NOMO-1 treated with DMSO at 0.1 percent for 48 hours (cell line): ENCODE measurements at regions not wholly inside any gene's neighbourhood (a gene's known extent, or its start where the extent isn't known, plus 50 kb on each side); places are given as distances from the start of the nearest gene placed in this dataset.

ENCODE experiments used
- DNase-seq: peaks from one replicate; lab custom pipeline; 2025; ENCODE audit not compliant: unreplicated experiment; lab: John Stamatoyannopoulos, UW

DNA sequence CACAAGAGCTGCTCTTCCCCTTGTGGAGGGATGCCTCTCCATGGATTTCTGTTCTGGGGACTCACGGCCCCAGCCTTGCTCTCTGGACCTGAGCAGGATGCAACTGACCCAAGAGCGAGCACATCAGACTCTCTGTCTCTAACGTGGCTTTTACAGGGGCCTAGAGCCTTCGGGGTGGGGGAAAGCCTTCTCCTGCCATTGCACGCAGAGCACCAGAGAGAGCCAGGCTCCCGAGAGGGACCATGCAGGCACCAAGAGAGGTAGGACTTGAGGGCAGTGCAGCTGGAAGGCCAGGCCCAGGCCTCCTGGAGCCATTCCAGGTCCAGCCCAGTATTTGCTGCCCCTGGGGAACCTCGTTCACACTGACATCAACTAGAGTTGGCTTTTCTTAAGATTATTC lies 475.6 kb upstream of the MYT1L start:
- no peak for DNase-seq

DNA sequence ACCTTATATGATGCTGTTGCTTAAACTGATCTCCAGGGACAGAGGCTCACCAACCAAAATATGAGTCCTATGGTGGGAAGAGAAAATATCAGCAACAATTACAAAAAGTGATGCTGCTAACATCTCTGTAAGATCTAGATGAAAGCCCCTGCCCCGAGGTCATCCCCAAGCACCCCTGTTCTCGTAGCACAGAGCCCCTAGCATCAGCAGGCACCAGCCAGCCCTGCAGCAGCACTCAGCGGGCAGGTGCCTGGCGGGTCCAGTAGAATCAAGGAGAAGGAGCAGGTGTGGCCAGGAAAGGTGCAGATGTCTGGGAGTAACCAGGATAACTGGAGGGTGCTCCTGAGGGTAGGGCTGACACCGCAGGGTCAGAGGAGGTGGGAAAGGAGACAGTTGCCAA lies 474.2 kb upstream of the MYT1L start:
- no peak for DNase-seq

DNA sequence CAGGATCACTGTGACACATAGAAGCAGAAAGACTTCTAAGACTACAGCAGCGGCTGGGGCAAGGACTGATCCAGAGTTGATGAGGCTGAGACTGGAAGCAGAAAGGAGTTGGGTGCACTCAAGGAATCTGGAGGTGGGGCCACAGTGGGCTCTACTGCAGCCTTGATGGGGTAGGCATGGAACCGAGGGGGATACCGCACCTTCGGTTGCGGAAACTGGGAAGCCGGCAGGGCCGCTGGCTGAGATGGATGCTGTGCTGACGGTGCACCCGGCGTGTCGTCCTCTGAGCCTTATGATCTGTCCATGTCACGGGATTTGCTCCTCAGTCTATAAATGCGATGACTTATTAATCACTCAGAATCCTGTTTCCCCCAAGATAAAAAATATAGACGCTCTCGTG lies 473.5 kb upstream of the MYT1L start:
- DNase-seq = no peak

DNA sequence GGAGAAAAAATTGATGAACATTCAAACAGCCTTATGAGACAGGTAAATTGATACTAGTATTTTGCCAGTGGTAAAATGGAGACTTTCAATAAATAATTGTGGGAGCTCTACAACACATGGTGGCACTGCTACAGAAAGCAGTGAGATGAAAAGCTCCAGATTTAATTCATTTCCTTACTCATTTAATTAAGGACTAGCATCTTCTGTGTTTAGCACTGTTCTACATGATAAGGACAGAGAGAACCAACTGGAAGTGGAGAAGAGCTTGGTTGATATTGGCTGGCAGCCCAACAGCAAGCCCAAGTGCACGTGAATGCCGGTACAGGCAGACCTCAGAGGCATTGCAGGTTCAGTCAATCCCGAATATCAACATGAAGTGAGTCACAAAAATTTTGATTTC lies 470.4 kb upstream of the MYT1L start:
- no peak for DNase-seq

DNA sequence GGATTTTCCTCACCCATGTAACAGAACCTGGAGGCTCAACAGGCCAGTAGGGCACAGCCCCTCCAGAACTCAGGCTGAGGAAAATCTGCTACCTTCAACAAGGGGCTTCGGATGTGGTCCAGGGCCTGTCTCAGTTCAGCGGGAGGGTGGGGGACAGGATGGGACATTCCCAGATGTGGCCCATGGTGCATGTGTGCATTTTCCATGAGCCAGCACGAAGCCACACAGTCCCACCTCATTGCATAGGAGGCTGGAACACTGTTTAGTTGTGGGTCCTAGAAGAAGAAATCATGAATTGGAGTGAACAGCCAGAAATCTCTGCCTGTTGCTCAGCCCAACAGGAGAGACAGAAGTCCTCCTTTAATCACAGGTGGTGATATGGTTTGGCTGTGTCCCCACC lies 469.6 kb upstream of the MYT1L start:
- no peak for DNase-seq

DNA sequence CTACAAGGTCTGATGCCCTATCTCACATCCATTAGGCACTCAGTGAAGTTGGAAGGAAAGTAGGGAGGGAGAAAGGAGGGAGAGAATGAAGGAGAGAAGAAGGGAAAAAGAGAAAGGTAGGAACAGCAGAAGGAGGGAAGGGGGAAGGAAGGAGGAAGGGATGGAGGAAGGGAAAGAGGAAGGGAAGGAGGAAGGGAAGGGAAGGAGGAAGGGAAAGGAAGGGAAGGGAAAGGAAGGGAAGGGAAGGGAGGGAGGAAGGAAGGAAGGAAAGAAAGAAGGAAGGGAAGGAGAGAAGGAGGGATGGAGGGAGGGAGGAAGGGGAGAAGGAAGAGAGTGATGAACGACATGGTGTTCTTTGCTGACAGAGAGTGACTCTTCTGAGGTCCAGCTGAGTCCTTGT lies 468.9 kb upstream of the MYT1L start:
- DNase-seq = no peak

DNA sequence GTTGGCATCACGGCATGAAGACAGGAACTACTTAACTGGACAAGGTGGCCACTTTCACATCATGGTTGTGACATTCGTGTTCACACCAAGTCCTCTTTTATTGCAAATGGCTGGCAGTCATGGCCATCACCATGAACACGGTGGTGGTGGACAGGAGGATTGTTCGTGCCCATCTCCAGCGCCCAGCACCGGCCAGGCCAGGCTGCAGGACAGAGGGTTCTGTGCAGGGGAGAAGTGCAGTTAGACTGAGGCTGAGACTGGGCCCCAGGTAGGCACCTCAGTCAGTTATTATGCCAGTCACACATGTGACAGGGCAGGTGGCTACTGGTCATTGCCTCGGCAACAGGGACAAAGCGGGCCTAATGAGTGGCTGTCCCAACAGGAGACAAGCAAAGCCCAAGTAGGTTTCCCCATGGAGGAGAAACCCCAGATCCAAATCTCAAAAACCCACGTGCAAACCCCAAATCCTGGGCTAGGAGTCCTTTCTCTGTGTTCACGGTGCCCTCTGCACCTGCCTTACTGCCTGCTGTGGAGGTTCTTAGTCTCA lies 468.1 kb upstream of the MYT1L start:
- no peak for DNase-seq

DNA sequence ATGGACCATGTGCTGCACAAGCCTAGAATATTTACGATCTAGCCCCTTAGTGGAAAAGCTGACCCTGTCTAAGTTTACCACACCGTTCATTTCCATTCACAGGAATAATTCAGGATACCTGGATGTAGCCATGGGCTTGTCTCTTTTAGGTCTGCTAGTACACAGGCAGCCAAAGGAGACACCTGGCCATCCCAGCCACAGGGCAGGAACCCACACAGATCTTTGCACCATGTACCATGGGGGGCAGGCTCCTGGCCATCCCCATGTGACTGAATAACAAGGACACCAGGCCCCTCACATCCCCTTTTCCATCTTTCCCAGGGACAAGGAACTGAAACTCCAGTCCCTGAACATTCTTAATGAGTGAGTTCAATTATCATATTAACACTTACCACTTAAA lies 467.3 kb upstream of the MYT1L start:
- DNase-seq = no peak

DNA sequence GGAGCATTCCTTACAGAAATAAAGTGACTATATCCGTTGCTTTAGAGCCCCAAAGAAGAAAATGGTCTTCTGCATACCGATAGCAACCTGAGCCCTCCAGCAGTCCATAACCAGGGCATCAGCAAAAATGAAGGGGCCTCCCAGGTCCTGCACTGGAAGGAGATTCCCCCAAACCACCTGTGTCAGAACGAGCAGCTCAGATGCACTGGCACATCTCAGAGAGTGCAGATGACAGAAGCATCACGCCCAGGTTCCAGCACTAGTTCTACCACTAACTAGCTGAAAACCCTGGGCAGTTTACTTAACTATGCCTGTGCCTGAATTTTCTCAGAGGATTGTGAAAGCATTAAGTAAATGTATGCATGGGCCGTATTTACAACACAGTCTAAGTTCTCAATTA lies 466.7 kb upstream of the MYT1L start:
- DNase-seq = no peak

DNA sequence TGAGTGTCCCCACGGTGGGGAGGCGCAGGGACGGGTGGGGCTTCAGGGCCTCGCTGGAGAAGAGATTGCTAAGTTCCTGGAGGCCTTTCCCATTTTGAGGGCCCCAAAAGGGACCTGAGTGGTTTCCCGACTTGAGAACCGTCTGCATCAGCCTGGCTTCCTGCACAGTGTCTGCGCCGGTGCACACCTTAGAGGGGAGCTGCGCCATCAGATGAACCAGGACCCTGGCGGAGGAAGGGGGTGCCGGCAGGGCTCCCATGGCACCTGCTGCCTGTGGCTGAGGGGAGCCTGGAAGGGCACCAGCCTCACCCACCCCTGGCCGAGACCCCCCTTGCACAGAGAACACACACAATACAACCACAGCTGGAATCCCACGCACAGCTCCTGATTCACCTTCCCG lies 465.1 kb upstream of the MYT1L start:
- DNase-seq = no peak

DNA sequence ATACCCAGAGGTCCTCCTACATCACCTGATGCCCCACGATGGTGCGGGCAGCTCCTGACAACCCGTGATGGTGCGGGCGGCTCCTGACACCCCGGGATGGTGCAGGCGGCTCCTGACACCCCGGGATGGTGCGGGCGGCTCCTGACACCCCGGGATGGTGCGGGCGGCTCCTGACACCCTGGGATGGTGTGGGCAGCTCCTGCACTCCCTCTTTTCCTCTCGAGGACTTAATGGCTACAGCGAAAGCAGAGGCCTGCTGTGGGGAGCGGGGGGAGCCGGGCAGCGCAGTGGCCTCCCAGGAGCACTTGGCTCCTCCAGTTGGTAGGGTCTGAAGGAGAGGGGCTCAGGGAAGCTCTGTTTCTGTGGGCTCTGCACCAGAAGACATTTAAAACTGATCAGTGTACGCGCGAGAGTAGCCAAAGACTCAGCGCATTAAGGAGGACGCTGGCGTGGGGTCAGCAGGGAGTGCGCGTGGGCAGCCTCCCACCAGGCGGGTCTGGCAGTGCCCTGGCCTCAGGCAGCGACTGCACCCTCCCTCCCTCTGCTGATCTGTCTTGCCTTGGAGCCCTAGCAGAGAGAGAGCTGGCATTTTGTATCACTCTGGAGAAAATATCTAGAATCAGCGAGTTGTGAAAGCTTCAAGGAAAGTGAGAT lies 464.5 kb upstream of the MYT1L start:
- no peak for DNase-seq

DNA sequence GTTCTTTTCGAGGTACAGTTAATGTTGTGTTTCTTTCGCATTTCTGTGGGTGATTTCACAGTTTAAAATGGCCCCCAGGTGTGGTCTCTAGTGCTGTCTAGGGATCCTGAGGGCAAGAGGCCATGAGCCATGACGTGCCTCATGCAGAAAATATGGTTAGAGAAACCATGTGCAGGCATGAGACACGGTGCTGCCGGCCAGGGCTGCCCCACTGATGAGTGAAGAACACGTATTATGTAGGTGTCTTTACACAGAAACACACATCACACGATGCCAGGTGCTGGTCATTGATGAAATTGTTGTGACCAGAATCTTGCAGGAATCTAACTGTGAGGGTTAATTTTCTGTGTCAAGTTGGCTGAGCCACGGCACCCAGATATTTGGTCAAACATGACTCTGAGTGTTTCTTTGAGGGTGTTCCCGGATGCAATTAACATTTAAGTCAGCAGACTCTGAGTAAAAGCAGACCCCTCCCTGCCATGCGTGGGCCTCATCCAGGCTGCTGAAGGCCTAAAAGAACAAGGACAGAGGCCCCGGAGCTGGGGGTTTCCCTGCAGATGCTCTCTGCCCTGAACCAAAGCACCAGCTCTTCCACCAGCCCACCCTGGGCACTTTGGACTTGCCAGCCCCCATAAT lies 463.0 kb upstream of the MYT1L start:
- no peak for DNase-seq

DNA sequence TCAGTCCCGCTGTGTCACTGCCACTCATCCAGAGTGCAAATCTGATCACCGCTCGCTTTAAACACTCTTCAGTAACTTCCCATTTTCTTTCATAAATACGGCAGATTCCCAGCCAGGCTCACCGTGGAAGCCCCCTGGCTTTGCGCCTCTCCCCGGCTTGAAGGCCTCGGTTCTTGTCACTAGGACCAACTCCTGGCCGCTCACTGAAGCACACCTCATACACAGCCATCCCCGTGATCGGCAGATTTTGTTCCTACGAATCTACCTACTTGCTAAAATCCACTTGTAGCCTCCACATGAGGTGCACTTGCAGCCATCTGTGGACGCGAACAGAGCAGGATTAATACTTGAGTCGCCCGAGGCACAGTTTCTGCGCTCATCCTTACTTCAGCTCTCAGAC lies 462.4 kb upstream of the MYT1L start:
- no peak for DNase-seq

DNA sequence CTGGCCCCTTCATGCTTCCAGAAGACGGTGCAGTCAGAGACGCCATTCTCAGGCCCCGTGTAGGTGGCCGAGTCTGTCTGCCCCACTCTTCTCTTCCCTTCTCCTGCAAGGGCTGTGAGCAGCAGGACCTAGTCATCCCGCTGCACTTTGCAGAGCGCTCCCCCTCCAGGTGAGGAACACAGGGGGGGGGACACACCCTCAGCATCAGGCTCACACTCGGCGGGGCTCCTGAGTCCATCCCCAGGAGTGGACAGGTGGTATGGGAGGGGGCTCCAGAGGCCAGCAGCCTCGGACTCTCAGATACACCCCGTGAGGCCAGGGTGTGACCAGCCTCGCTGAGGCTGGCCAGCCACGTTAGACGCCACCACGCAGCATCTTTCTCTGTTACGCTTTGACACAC lies 460.5 kb upstream of the MYT1L start:
- DNase-seq = no peak

DNA sequence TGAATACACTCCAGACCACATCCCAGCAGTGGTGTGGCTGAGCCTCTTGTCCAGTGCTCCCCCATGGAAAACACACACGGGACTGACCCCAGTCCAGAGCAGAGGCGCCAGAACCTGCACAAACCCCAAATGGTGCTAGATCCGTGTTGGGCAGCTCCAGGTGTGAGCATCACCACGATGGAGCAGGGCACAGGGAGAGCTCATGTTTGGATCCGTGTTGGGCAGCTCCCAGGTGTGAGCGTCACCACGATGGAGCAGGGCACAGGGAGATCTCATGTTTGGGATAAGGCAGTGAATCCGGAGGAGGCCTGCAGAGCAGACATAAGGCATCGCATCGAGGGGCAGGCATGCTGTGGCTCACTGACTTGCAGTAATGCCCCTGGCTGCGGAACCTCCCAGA lies 460.0 kb upstream of the MYT1L start:
- no peak for DNase-seq

DNA sequence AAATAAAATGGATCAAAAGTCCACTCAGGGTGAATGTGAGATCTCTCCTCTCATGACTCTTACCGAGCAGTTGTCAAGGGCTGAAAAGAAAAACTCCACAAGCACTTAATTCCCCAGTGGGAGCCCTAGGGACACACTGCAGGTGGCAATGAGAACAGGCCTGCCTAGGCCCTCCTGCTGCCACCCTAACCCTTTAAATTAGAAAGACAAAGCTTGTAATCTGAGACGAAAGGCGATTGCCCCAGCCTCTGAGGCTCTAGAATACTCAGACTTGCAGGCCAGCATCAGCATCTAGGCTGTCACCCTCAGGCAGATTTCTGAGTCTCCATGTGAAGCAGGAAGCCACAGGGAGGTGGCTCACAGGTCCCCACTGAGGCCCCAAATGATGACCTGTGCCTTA lies 457.0 kb upstream of the MYT1L start:
- no peak for DNase-seq

DNA sequence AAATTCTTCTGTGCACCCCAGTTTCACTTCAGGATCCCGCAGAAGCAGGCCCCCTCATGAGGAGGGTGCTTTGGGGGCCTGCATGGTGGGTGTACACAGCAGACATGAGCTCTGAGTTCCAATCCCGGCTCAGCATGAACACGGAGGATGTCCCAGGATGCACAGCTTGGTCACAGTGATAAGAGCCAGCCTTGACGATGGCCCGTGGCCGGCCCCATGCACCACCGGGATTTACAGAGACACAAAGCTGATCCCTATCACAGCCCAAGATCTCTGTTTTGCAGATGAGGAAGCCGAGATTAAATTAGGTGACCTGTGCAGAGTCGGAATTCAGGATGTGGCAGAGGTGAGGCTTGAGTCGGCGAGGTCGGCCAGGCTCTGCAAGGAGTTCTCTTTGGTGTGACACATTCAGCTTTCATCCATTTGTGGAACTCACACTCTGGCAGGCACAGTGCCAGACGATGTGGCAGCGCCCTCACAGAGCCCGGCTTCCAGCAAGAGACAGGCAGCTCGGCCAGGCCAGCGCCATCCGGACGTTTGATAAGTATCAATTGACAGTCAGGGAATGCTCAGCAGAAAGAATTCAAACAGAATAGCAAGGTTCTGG lies 456.3 kb upstream of the MYT1L start:
- no peak for DNase-seq

DNA sequence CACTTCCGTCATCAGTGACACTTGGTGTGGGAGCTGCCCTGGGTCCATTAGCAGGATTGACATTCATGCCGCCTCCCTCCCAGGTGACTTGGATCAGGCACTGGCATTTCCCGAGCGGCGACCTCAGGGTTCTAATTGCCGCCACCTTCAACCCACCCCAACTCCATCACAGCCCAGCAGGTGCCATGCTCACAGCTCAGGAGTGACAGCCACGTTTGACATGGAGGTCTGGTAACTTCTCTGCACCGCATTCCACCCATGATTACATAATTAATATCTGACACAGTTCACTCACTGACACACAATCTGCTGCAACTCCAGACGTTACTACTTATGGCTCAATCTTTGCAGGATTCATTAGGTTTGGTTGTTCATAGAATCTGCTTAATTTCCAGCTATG lies 450.9 kb upstream of the MYT1L start:
- no peak for DNase-seq

DNA sequence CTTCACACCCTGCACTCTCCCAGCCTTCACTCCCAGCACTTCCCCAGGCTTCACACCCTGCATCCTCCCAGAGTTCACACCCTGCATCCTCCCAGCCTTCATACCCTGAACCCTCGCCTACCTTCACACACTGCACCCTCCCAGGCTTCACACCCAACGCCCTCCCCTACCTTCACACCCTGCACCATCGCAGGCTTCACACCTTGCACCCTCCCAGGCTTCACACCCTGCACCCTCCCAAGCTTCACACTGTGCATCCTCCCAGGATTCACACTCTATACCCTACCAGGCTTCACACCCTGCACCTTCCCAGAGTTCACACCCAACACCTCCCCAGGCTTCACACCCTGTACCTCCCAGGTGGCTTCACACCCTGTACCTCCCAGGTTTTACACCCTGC lies 448.7 kb upstream of the MYT1L start:
- DNase-seq = no peak

DNA sequence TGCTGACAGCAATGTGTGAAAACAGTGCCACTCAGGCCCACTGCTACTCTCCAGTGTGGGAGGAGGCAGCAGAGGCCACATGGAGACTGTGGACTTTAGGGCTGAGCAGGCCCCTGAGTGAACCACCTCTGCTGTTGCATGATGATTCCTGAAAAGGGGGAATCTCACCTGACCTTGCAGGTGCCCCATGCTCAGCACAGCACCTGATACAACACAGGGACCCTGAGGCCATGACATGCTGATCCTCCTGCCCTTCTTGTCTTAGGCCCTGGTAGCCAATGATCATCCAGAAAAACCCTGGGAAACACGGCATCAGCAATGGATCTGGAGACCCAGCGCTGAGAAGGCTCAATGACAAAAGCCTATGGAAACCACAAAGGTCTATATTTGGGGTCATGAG lies 446.8 kb upstream of the MYT1L start:
- DNase-seq = no peak

DNA sequence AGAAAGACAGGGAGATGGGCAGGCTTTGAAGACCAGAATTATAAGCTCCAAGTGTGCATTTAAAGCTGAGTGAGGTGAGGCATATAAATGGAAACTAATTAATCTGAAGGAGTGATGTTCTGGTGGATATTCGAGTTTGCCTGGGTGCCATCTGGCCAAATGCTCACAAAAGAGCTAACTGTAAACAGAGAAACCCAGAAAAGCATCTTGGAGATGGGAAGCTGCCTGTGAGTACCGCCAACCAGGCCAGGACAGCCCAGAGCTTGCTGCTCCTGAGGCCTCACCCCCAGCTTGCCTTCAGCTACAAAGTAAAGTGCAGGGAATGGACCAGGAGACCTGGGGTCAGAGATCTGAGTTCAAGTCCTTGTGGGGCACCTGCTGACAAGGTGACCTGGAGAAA lies 446.1 kb upstream of the MYT1L start:
- no peak for DNase-seq

DNA sequence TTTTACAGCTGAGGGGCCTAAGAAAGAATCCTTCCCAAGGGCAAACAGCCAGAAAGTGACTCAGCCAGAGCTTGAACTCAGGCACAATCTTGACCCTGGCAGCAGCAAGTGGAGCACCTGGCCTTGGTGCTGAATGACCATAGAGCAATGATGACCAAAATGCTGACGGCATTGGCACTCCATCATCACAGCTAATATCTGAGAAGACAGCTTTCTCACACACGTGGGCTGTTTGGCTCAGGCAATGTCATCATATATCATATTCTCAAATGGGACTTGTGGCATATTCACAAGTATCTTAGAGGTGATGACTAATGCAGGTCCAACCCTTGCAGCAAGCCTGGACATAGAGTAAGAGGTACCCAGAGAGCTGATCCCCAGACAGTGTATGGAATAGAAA lies 443.9 kb upstream of the MYT1L start:
- DNase-seq = no peak

DNA sequence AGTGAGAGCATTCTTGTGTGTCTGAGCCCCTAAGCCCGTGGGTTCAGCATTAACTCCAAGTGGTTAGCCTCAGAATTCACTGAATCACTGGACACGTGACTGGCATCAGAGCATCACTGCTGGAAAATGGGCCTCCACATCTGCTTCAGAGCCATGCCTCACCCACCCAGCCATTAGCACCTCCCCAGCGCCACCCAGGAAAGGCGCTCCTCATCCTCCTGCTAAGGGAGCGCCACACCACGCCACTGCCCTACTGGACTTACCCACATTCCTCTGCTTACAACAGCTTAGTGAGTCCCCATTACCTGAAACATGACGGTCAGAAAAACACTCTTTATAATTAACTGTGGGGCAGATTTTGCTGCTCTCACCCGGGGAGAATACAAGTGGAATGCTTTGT lies 442.6 kb upstream of the MYT1L start:
- no peak for DNase-seq
